Heart left ventricle (tissue), 13 donors: ENCODE measurements at regions not wholly inside any gene's neighbourhood (a gene's known extent, or its start where the extent isn't known, plus 50 kb on each side); places are given as distances from the start of the nearest gene placed in this dataset.

Source experiments
- POLR2A ChIP-seq, 2 donors: fragments of 450-650 bp; IDR thresholded peaks; one replicate each; pipeline ENCODE4 v1.6.1; 2017; ENCODE audit warnings: antibody characterized with exemption in 2 of 2, mild to moderate bottlenecking in 2 of 2, moderate library complexity in 2 of 2
- TF ChIP-seq, protein P1 (sequence below), 12 donors: fragments of 200-600 bp; sonication (generic) in 4 of 12; IDR thresholded peaks; one replicate each; pipeline versions ENCODE4 v1.5.0 to v1.8.0; 2018 to 2022; ENCODE audit warnings: antibody characterized with exemption in 12 of 12, mild to moderate bottlenecking in 5 of 12
- donor health status: ischemic (EF 13 %, LVEDD 7.1; RV severe dilation, severe dysfunction).
- donor health status: DM: no; HTN: yes; CAD: no.
- donor health status: DM: no; HTN: no; CAD: no.
- donor health status: ischemic (EF 25% LVEDD 6.9; RV normal size, moderate dysfunction).
- donor health status: ischemic (EF 25% LVEDD 5.7; RV mildly dilated, moderate dysfunction).
- donor health status: ischemic (EF 35%, LVEDD 5.7; RV mildly dilated, moderate dysfunction).
- donor health status: nonischemic (EF 11% LVEDD 7.7; RV severe dilation, severe dysfunction).
- donor health status: DM: yes; HTN: yes; CAD: no.
- donor health status: PGD.
- donor health status: ischemic (EF 29% LVEDD 5.4; RV normal size, mild dysfunction).
- donor health status: nonischemic (EF 23%, LVEDD 6.1; RV moderate dilation, normal function).

DNA sequence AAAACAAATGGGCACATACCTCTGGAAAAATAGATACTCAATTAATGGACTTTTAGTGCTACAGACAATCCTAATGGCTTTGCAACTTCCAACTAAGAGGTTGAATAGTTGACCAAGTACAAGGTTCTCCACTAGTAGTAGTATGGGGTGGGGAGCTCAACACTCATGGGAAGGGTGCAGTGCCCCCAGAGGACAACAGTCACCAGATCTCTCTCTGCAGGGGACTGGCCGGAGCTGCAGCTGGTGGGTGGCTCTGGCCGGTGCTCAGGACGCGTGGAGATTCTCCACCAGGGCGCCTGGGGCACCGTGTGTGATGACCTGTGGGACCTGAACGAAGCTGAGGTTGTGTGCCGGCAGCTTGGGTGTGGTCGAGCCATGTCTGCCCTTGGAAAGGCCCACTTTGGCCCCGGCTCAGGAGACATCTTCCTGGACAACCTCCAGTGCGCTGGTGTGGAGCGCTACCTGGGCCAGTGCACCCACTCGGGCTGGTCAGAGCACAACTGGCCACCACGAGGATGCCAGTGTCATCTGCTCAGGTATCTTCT, 68.1 kb downstream of the CUZD1 start:
- no peak for TF ChIP-seq POLR2A (IDR thresholded peaks at IDR 0.05)
- TF ChIP-seq, protein P1, sequence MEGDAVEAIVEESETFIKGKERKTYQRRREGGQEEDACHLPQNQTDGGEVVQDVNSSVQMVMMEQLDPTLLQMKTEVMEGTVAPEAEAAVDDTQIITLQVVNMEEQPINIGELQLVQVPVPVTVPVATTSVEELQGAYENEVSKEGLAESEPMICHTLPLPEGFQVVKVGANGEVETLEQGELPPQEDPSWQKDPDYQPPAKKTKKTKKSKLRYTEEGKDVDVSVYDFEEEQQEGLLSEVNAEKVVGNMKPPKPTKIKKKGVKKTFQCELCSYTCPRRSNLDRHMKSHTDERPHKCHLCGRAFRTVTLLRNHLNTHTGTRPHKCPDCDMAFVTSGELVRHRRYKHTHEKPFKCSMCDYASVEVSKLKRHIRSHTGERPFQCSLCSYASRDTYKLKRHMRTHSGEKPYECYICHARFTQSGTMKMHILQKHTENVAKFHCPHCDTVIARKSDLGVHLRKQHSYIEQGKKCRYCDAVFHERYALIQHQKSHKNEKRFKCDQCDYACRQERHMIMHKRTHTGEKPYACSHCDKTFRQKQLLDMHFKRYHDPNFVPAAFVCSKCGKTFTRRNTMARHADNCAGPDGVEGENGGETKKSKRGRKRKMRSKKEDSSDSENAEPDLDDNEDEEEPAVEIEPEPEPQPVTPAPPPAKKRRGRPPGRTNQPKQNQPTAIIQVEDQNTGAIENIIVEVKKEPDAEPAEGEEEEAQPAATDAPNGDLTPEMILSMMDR (IDR thresholded peaks at IDR 0.05): no peak
